HG02588 (cell line): ENCODE measurements at regions not wholly inside any gene's neighbourhood (a gene's known extent, or its start where the extent isn't known, plus 50 kb on each side); places are given as distances from the start of the nearest gene placed in this dataset.
"Not testable (repeated sequence)": the region's sequence is repeated elsewhere in the genome, so short reads cannot be mapped to it uniquely, and the experiment has no call there.

ENCODE experiments used
- ATAC-seq: cut with Tn5 transposase; IDR thresholded peaks from one replicate; pipeline ENCODE4 v1.9.1; 2021; ENCODE audit warnings: mild to moderate bottlenecking, moderate library complexity; ENCODE audit not compliant: unreplicated experiment

DNA sequence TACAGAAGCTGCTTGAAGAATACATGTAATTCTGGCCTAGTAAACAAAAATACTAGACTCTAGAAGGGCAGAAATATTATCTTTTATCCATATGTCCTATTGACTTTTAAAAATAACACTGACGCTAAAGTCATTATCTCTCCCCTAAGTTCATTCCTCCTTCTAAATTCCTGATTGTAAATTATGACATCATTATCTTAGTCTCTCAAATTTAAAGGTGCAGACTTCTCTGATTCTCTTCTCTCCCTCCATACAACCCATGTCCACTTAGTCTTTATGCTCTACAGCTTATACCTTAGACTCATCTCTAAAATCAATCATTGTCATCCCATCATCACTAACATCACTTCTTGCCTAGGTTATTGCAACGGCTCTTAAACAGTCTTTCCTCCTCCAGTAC, 327.9 kb upstream of the GRIA3 start:
- ATAC-seq = no peak

DNA sequence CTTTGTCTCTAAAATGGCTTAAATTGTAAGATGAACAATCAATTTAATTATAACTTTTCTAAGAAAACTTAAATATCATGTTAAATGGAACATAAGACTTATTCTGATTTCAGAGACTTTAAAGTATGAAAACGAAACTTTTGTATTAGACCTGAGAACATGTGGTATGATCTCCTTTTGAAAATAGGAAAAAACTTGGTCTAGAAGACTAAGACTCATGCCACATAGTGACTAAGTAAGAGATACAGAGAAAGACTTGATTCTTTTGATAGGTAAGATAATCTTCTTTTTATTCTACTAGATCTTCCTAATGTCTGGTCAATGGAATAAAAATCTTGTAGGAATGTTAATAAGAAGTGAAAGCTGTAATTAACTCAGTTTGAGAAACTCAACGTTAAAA, 326.3 kb upstream of the GRIA3 start:
- ATAC-seq = no peak

DNA sequence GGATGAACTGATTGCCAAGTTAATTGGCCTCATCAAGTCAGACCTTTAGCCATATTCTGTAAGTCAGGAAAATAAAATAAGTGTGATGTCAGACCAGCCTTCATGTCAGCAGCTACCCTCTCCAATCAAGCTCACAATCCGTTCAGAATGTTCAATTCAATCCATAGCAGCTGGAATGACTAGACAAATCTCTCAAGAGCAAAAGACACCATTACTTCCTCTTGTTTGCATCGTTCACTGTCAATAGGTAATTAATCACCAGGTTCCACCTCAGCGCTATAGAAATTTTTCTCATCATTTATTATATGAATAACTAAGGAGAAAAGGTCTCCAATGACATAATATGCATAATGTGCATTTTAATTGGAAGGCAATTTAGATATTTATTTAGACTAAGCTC, 321.0 kb upstream of the GRIA3 start:
- no peak for ATAC-seq

DNA sequence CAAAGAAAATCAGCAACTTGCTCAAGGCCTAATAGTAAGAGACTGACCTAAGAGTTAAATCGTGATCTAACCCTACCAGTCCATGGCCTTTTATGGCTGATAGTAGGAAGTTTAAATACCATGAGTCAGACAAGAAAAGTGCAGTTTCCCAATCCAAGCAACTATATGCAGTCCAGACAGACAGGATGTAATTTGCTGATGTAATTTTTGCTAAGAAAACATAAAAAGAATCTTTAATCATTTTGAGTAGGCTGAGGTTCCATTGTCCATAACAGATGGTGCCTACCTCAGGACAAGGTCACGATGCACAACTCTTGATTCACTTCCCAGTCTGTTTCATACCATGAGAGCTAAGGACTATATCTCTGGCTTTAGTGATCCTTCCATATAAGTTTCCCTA, 317.5 kb upstream of the GRIA3 start:
- ATAC-seq = no peak

- ATAC-seq = no peak
Observed at GRCh38 chrX:122868631-122869030, 315.4 kb upstream of the GRIA3 start.

GRCh38 chrX:122869171-122869570, 314.9 kb upstream of the GRIA3 start:
- ATAC-seq = no peak

DNA sequence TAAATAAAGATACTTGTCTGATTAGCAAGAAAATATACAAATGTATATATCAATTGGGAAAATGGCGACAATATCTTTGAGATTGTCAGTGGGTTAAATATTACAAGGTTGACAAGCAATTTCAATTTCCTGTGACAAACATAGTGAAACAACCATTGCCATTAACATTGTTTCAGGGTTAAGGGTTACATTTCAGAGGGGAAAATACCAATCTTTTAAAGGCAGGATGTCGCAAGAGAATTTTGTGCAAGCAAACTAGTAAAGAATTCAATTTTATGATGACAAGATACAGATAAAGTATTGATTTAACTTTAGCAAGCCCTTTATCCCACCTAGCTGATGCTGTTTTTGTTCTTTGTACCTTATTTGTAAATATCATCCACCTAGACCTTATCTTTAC, 305.8 kb upstream of the GRIA3 start:
- no peak for ATAC-seq

DNA sequence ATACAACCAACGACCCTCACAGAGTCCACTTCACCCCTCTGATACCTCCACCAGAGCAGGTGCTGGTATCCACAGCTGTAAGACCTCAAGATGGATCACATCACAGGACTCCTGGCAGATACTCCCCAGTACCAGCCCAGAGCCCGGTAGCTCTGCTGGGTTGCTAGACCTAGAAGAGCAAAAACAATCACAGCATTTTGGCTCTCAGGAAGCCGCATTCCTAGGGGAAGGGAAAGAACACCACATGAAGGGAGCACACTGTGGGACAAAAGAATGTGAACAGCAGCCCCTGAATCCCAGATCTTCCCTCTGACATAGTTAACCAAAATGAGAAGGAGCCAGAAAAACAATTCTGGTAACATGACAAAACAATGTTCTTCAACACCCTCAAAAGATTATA, 303.1 kb upstream of the GRIA3 start:
- no peak for ATAC-seq

- ATAC-seq = no peak
Observed at GRCh38 chrX:122890729-122891128, 293.3 kb upstream of the GRIA3 start.

DNA sequence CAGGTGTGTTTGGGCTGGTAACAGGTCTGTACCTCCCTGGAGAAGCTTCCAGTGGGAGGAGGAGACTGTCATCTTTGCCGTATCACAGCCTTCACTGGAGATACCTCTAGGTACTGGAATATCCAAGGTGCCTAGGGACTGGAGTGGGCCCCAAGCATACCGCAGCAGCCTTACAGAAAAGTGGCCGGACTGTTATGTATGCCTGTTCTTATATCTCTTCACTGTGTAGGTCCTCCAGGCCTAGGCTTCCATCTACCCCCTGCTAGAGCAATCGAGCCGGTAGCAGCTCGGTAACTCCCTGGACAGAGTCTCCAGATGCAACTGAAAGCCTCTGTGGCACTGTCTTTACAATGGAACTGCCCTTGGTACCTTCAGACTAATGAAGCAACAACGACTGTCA, 277.4 kb upstream of the GRIA3 start:
- no peak for ATAC-seq

DNA sequence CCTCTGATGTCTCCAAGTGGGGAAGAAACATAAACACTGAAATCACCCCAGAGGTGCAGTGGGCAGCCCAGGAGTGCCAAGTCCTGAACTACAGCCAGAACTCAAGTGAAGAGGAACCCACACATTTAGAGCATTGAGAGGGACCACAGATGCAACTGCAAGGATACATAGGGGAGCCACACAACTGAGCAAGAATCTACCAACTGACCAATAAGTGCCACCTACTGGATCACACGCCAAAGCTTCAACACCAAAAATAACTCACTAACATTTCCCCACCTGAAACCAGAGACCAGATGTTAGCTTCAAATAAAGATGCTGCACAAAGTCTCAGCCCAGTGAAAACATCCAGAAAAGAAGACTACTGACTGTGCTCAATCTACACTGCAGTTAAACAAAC, 276.7 kb upstream of the GRIA3 start:
- no peak for ATAC-seq

- ATAC-seq = no peak
Observed at GRCh38 chrX:122910697-122911096, 273.4 kb upstream of the GRIA3 start.

GRCh38 chrX:122913134-122913533, 270.9 kb upstream of the GRIA3 start:
- ATAC-seq = no peak

DNA sequence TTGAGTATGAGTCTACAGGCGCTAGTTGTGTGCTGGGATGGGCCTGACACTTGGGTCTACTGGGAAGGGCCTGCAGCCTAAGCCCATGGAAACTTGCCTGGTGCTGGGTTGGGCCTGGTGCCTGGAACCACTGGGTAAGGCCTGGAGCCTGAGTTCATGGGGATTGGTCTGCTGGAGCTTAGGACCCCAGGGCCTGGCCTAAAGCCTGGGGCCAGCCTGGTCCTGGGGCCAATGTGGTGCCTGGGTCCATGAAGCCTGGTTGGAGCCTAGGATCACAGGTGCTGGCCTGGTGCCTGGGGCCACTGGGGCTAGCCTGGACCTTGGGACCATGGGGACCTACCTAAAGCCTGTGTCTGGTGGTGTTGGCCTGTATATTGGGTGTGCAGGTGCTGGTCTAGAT, 270.3 kb upstream of the GRIA3 start:
- ATAC-seq = no peak

DNA sequence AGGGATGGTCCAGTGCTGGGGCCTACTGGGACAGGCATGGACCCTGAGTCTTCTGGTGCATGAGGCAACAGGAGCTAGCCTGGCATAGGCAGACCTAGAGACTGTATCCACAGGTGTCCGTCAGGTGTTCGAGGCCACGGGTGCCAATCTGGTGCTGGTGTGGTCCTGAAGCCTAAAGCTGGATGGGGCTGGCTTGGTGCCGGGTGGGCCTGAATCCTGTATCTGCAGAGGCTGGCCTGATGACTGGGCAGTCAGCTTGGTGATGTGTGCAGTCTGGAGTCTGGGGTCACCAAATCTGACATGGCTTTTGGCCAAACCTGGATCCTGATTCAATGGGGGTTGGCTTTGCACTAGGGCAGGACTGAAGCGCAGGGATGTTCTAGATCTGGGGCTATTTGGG, 269.8 kb upstream of the GRIA3 start:
- ATAC-seq = no peak

- ATAC-seq = no peak
Observed at GRCh38 chrX:122934131-122934530, 249.9 kb upstream of the GRIA3 start.

DNA sequence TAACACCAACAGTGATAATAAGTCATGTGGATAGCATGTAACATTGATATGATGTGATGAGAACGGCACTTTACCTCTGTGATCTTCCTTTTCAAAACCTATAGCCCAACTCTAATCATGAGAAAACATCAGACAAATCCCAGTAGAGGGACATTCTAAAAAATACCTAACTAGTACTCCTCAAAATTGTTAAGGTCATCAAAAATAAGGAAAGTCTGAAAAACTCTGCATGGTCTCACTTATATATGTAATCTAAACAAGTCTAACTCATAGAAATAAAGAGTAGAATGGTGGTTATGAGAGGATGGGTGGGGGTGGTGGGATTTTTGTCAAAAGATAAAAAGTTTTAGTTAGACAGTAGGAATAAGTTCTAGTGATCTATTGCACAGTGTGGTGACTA, 243.9 kb upstream of the GRIA3 start:
- ATAC-seq = no peak

GRCh38 chrX:122941806-122942205, 242.3 kb upstream of the GRIA3 start:
- ATAC-seq = no peak

- no peak for ATAC-seq
Observed at GRCh38 chrX:122943918-122944317, 240.2 kb upstream of the GRIA3 start.

DNA sequence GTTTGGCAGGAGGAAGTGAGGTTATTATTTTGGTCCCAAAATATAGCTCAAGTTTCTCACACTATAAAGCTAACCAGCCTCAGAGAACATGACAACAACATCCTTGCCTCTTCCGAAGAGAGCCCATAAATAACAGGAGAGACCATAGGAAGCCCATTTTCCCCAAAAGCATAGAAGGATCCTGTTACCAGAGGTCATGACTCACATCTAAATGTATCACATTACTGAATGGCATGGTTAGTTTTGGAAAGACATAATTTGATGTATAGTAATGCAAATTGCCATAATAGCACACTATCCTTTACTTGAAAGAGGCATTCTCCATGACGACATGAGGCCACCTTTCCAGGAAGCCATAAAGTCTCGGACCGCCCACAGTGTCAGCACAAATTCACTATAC, 238.8 kb upstream of the GRIA3 start:
- no peak for ATAC-seq

DNA sequence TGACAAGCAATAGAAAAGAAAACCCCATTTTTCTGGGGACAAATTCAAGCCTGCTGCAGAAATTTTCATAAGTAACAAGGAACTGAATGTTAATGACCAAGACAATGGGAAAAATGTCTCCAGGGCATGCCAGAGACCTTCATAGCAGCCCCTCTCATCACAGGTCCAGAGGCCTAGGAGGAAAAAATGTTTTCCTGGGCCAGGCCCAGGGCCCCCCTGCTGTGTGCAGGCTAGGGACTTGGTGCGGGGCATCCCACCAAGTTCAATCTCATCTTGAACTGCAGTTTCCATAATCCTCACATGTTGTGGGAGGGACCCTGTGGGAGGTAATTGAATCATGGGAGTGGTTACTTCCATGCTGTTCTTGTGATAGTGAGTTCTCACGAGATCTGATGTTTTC, 211.5 kb upstream of the GRIA3 start:
- no peak for ATAC-seq

DNA sequence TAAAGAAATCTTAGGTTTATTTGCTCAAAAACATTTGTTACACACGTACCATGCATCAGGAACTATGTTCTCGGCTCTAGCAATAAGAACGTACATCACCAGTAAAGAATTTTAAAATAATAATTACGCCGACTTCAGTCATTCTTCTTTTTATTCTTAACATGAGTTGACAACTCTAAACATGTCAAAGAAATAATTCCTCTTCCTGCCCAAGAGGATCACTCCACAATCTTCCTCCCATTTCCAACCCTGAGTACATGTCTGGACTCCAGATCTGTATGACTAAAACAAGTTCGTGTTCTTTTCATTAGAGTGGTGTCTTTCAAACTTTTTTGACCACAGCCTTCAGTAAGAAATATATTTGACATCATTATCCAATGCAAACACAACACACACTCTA, 201.6 kb upstream of the GRIA3 start:
- ATAC-seq = no peak

- ATAC-seq = not testable (repeated sequence)
Observed at GRCh38 chrX:123002844-123003243, 181.2 kb upstream of the GRIA3 start.

GRCh38 chrX:123013141-123013540, 170.9 kb upstream of the GRIA3 start:
- no peak for ATAC-seq
